HS-27A (cell line): ENCODE measurements at regions not wholly inside any gene's neighbourhood (a gene's known extent, or its start where the extent isn't known, plus 50 kb on each side); places are given as distances from the start of the nearest gene placed in this dataset.
"Not testable (repeated sequence)": the region's sequence is repeated elsewhere in the genome, so short reads cannot be mapped to it uniquely, and the experiment has no call there.

ENCODE experiments used
- DNase-seq: peaks from one replicate; pipeline ENCODE4 v3.0.0-alpha.2; 2012; ENCODE audit warnings: low read depth, missing footprints

DNA sequence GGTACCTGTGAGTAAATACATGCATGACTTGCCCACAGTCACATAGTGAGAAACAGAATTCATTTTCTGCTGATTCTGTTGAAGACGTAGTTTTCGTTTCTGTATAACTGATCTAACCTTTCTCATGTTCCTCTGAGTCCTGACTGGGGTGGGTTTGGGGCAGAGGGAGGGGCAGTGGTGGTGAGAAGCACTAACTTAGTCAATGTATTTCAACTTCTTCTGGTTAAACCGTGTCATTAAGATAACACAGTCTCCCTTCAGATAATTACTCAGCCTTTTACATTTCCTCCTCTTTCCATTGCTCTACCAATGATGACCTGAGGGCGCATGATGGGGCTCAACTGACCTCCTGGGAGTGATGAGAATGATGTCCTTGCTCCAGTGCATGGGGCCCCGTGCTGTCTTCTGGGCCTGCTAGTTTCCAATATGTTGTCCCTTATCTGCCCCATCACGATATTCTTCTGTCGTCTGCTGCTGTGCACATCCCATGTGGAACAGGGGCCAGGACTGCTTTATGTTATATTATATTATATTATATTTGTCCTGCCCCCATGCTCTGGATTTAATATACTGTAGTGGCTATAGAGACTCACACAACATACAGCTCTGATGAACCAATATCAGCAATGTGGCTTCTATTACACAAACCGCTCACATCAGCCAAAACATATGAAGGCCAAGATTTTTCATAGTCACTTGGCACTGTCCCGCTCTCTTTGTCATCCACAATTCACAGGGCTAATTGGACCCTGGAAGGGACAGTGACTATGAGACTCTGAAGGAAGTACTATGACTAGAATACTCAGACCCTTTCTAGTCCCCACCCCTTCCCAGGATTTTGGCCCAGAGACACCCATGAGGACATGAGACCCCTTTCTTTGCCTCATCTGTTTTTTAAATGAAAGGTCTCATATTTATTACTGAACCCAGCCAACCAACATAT lies 407.1 kb upstream of the MCTP2 start:
- no peak for DNase-seq

GRCh38 chr15:93820566-93820965 lies 410.8 kb upstream of the MCTP2 start:
- DNase-seq, result no peak

- DNase-seq, result no peak
Measured at GRCh38 chr15:93819826-93820225, 411.5 kb upstream of the MCTP2 start.

DNA sequence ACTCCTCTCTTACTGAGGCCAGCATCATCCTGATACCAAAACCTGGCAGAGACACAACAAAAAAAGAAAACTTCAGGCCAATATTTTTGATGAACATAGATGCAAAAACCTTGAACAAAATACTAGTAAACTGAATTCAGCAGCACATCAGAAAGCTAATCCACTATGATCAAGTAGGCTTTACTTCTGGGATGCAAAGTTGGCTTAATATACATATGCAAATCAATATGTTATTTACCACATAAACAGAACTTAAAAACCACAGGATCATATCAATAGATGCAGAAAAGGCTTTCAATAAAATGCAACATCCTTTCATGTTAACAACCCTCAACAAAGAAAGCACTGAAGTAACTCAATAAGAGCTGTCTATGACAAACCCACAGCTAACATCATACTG lies 414.5 kb upstream of the MCTP2 start:
- no peak for DNase-seq

GRCh38 chr15:93811305-93811704 lies 420.1 kb upstream of the MCTP2 start:
- no peak for DNase-seq

DNA sequence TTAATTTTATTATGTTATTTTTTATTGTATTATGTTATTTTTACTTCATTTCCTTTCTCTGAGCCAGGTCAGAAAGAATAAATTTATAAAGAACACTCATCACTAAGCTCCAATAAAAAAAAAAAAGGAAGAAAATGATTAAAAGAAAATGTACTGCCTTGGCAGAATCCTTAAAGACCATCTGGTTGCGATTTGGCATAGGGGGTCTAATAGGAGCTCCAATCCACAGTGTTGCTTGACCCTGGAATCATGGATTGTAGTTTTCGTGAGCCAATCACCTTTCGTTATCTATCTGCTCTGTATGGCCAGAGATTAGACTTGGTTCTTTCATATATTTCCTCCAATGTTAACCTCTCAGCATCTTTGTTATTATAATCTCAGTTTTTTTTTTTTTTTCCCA lies 421.8 kb upstream of the MCTP2 start:
- no peak for DNase-seq

DNA sequence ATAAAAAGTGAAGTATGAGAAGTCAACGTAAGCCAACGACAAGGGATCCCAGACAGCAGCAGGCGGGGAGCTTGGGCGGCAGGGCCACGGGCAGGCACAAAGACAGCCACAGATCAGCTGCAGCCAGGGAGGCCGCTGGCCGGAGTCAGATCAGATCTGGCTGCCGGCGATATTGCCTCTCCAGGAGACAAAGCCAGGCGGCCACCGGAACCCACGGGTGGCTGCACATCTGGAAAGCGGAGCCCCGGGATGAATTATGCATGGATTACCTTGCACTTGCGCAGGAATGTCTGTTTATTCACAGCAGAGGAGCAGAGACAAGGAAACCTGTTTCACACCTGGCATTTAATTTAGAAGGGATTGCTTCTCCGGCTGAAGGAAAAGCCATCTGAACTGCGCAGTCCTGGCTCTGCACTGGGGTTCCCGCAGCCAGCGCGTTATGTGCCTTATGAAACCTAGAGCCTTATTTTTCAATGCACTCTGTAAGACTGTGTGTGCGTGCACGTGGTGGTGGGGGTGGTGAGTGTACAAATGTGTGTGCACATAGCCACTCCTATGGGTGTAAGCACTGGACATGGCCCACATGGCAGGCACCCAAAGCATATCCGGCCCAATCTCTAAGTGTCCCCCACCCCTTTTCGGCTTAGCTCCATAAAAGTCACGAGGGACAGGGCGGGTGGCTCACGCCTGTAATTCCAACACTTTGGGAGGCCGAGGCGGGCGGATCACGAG lies 427.8 kb upstream of the MCTP2 start:
- DNase-seq, result no peak

- no peak for DNase-seq
Measured at GRCh38 chr15:93801206-93801605, 430.2 kb upstream of the MCTP2 start.

GRCh38 chr15:93800805-93801204 lies 430.6 kb upstream of the MCTP2 start:
- DNase-seq, result no peak

DNA sequence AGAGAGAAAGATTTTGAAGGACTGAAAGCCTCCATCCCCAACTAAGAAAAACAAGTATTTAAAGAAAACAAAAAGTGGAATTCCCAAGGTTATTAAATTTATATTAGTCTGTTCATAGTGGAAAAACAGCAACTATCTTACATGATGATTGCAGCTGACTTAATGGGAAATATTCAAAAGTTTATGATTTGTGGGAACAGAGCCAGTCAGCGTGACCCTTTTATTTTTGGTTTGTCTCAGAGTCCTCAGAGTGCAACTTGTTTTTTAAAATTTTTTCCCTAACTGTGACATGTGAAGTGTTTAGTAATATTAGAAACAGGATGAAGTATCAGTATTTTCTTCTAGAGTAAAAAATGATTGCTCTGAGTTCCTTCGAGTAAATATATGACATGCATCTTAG lies 441.9 kb upstream of the MCTP2 start:
- no peak for DNase-seq

DNA sequence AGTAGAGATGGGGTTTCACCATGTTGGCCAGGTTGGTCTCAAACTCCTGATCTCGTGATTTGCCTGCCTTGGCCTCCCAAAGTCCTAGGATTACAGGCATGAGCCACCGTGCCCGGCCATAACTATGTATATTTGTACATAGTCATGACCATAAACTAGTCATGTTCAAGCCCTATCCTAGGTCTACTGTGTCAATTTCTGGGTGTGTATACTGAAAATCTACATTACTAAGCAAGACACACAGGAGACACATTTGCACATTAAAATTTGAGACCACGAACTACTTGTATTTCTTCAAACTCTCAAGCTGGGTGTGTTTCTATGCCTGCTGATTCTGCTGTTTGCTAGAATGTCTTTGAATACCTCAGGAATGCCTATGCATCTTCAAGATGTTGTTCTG lies 451.3 kb upstream of the MCTP2 start:
- no peak for DNase-seq

DNA sequence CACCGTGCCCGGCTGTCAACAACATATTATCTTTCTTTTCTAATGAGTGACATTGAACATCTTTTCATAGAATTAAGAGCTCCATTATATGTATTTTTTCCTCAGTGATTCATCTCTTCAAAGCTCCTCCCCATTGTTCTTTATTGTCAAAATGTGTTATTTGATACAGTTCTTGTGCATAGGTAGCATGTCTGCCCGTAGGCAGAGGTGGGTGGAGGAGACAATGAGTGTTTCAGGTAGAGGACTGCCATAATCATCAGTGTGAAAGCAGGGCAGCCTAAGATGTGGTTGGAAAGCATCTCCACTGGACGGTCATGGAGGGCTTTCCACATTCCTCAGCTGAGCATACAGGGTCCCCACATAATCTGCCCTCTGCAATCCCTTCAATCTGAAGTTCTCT lies 452.0 kb upstream of the MCTP2 start:
- no peak for DNase-seq

DNA sequence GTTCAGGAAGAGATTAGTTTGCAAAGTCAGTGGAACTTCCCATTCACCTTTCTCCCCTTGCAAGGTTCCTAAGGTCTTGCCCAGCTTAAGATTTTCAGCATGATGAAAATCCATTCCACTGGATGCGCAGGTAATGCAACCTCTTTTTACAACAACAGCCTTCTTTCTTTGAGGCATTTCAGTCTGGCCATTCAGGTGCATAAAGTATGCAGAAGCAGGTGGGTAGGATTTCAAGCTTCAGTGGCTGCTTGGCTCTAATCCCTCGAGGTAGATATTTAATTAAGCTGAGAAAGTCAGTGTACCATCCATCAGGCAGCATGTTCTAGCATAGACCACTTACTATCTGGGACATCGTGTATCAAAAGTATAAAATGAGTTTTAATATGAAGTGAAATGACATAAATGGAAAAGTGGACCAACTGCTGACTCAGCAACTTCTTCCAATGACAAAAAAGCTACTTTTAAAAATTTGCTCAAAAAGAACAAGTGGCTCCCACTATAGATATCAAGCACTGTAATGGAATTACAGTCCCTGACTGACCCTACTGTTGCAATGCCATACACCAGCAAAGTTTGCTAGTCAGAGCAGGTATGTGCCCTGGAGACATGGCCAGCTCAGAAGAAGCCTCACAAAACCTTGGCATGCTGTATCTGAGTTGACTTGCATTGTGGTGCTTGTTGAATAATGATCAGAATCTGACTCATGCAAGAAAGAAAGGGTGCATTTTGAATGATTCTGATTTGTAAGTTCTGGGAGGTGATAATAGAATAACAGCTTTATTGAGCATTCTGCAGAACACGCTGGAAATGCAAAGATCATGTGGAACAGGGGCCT lies 459.9 kb upstream of the MCTP2 start:
- DNase-seq, result no peak

- no peak for DNase-seq
Measured at GRCh38 chr15:93770788-93771187, 460.6 kb upstream of the MCTP2 start.

GRCh38 chr15:93762036-93762435 lies 469.3 kb upstream of the MCTP2 start:
- DNase-seq, result no peak

DNA sequence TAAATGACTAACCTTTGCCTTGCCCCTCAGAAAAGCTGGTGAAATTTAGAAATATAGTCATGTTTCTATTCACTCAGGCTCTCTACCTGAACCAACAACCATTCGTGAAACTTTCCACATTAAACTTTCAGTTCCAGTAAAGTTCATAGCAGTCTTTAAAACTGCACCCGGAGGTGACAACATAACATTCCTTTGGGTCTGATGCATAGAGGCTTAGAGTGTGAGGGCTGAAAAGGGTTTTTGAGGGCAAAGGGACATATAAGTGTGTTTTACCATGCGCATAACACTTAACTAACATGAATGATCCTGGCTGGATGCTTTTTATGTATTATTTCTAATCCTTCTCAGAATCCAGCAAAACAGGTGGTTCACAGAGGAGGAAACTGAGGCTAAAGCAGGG lies 471.7 kb upstream of the MCTP2 start:
- no peak for DNase-seq

DNA sequence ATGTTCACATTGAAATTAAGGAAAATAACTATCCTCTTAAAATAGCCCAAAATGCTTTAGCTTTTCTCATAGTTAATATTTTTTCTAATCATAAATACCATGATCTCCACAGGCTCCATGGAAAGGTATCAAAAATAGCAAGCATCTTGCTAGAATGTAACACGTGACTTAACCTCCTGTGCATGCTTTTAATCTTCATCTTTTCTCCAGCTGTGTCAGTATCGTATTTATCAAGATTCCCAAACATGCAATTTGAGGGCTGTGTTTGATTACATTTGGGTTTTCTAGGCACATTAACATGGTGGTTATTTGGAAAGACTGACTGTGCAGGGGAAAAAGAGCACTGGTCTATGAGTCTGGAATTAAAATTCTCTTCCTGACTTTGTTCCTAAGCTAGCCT lies 472.5 kb upstream of the MCTP2 start:
- DNase-seq, result no peak

DNA sequence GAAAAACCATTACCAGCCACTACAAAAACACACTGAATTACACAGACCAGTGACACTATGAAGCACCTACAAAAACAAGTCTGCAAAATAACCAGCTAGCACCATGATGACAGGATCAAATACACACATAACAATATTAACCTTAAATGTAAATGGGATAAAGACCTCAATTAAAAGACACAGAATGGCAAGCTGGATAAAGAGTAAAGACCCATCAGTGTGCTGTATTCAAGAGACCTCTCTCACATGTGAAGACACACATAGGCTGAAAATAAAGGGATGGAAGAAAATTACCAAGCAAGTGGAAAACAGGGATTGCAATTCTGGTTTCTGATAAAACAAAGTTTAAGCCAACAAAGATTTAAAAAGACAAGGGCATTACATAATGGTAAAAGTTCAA lies 482.7 kb upstream of the MCTP2 start:
- DNase-seq, result no peak

DNA sequence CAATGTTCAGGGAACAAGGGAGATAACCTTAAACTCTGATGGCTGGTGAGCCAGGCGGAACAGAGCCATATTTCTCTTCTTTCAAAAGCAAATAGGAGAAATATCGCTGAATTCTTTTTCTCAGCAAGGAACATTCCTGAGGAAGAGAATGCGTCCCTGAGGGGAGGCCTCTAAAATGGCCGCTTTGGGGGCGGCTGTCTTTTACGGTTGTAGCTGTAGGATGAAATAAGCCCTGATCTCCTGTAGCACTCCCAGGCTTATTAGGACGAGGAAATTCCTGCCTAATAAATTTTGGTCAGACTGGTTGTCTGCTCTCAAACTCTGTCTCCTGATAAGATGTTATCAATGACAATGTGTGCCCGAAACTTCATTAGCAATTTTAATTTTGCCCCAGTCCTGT lies 496.4 kb upstream of the MCTP2 start:
- not testable (repeated sequence) for DNase-seq

GRCh38 chr15:93730724-93731123 lies 500.6 kb upstream of the MCTP2 start:
- DNase-seq, result no peak

- DNase-seq, result no peak
Measured at GRCh38 chr15:93722165-93722564, 509.2 kb upstream of the MCTP2 start.

- no peak for DNase-seq
Measured at GRCh38 chr15:93720607-93721006, 510.8 kb upstream of the MCTP2 start.
